Lower lobe of right lung (tissue), 2 donors: ENCODE measurements at regions not wholly inside any gene's neighbourhood (a gene's known extent, or its start where the extent isn't known, plus 50 kb on each side); places are given as distances from the start of the nearest gene placed in this dataset.

Experiments
- ATAC-seq, 2 donors: fragments of 200-7000 bp; cut with Tn5 transposase; one replicate each; pipeline ENCODE4 v1.9.1; 2020 to 2022; ENCODE audit warnings: mild to moderate bottlenecking in 2 of 2, moderate library complexity in 2 of 2
- DNase-seq: peaks from one replicate; pipeline ENCODE4 v3.0.0-alpha.2; 2020
- H3K27ac ChIP-seq: fragments of 200-600 bp; one replicate; pipeline ENCODE4 v1.8.0; 2022
- H3K27me3 ChIP-seq: fragments of 200-600 bp; one replicate; pipeline ENCODE4 v1.8.0; 2022; ENCODE audit warnings: low read depth
- H3K36me3 ChIP-seq: fragments of 200-600 bp; one replicate; pipeline ENCODE4 v1.8.0; 2022; ENCODE audit warnings: mild to moderate bottlenecking
- H3K4me1 ChIP-seq: fragments of 200-600 bp; one replicate; pipeline ENCODE4 v1.8.0; 2022
- H3K4me3 ChIP-seq: fragments of 200-600 bp; one replicate; pipeline ENCODE4 v1.8.0; 2022; ENCODE audit warnings: mild to moderate bottlenecking
- H3K9me3 ChIP-seq: fragments of 200-600 bp; one replicate; pipeline ENCODE4 v1.8.0; 2022
- intact Hi-C: fragments of 100-400 bp; cut with DNase I; formaldehyde crosslinking; loops from one replicate; pipeline ENCODE4 v1.11.0; 2022
- TF ChIP-seq, protein P1 (sequence below): fragments of 200-600 bp; IDR thresholded peaks from one replicate; pipeline ENCODE4 v1.8.0; 2022; ENCODE audit warnings: antibody characterized with exemption, mild to moderate bottlenecking
- donor health status: DM: no; HTN: yes; CAD: no; lungs with severe emphysema.

DNA sequence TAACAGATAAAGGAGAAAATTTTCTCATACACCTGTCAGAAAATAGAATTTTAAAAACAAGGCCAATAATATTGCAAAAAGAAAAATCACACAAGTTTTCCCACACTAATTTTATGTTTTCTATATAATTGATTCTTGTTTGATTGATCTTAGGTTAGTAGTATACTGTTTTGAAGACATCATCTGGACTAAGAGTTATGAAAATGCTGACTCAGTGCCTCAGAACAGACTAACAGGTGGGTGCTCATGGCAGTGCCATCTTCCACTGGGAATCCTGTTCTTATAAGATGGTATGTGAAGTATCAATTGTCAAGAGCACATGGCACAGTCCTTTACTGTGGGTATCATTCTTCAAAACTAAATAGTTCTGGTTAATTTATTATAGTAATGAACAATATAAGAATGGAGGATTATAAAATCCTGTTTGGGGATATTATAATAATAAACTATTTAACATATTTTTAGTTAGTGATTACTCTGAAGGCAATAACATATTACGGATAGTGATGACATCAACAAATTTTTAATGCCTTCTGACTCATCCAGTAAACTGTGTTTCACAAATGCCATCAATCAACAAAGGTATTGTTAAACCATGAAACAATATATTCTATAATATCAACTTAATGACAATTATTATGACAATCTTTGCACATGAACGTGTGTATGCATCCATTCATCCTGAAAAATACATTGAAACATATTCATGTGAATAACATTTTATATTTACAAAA, 384.6 kb upstream of the KHDRBS2 start:
- ATAC-seq (no peak), DNase-seq (no peak)
- Histone ChIP-seq H3K27me3 (no peaks in the 10 kb centered on the region), H3K4me3 (no peak overlapping the region), H3K9me3 (no peaks in the 10 kb centered on the region), H3K27ac (no peak overlapping the region), H3K36me3 (no peaks in the 10 kb centered on the region), H3K4me1 (no peaks in the 10 kb centered on the region)
- TF ChIP-seq, protein P1, sequence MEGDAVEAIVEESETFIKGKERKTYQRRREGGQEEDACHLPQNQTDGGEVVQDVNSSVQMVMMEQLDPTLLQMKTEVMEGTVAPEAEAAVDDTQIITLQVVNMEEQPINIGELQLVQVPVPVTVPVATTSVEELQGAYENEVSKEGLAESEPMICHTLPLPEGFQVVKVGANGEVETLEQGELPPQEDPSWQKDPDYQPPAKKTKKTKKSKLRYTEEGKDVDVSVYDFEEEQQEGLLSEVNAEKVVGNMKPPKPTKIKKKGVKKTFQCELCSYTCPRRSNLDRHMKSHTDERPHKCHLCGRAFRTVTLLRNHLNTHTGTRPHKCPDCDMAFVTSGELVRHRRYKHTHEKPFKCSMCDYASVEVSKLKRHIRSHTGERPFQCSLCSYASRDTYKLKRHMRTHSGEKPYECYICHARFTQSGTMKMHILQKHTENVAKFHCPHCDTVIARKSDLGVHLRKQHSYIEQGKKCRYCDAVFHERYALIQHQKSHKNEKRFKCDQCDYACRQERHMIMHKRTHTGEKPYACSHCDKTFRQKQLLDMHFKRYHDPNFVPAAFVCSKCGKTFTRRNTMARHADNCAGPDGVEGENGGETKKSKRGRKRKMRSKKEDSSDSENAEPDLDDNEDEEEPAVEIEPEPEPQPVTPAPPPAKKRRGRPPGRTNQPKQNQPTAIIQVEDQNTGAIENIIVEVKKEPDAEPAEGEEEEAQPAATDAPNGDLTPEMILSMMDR = no peak
- intact Hi-C loops = no loop called here

DNA sequence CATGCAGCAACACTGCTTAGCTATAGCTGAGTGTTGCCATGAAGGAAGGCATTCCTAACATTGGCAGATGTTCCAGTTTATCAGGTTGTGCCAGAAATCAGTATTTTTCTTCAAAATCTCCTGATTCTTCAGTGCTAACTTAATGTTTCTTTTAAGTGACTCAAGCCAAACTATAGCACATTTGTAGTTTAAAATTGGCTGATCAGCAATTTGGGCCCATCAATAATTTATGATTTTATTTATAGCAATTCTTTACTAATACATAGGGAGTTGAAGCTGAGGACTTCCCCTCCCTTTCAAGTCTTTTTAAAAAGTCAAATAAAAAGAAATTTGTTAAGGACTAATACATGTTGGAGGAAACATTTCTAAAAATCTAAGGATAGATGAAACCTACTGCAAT, 383.8 kb upstream of the KHDRBS2 start:
- no peak overlapping the region for H3K27ac ChIP-seq
- DNase-seq = no peak
- intact Hi-C loops = no loop called here
- H3K36me3 ChIP-seq = no peaks in the 10 kb centered on the region
- H3K4me1 ChIP-seq = no peaks in the 10 kb centered on the region
- no peaks in the 10 kb centered on the region for H3K27me3 ChIP-seq
- no peaks in the 10 kb centered on the region for H3K9me3 ChIP-seq
- TF ChIP-seq, protein P1 = no peak
- no peak overlapping the region for H3K4me3 ChIP-seq
- ATAC-seq = no peak

DNA sequence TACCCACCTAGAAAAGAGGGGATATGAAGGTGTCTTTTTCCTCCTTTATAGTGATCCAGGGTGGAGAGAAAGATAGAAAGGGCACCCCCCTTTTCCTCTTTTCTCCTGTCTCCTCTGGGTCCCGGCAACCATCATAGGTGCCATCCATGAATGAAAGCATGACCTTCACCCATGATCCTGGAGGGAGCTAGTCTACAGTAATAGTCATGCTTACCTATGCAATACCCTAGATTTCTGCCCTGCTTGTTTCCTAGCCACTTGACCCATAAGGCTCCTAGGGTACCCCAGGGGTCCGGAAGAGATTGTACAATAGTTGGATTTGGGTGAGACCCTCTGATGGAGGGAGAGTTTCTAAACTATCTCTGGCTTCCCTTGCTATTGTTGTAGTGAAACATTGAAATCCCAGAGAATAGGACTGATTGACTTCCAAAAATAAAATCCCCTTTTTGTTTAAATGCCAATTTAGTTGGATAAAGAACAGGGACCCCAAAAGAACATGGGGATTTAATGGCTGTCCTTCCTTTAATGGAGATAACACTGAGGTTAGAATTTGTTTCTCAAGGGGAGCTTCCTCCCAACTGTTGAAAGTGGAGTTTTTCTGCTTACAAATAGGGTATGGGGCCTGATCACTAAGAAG, 366.8 kb upstream of the KHDRBS2 start:
- ATAC-seq (no peak), DNase-seq (no peak)
- TF ChIP-seq, protein P1 = no peak
- intact Hi-C loops = no loop called here
- Histone ChIP-seq H3K9me3 (peaks cover 47% of the 10 kb centered on the region), H3K4me1 (no peaks in the 10 kb centered on the region), H3K4me3 (no peak overlapping the region), H3K36me3 (no peaks in the 10 kb centered on the region), H3K27ac (no peak overlapping the region), H3K27me3 (no peaks in the 10 kb centered on the region)

DNA sequence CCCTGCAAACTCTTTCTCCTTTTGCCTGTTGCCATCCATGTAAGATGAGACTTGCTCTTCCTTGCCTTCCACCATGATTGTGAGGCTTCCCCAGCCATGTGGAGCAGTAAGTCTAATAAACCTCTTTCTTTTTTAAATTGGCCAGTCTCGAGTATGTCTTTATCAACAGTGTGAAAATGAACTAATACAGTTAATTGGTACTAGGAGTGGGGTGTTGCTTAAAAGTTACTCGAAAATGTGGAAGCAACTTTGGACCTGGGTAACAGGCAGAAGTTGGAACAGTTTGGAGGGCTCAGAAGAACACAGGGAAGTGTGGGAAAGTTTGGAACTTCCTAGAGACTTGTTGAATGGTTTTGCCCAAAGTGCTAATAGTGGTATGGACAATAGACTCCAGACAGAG, 359.2 kb upstream of the KHDRBS2 start:
- peaks cover 17% of the 10 kb centered on the region for H3K9me3 ChIP-seq
- DNase-seq = no peak
- no peaks in the 10 kb centered on the region for H3K27me3 ChIP-seq
- TF ChIP-seq, protein P1 = no peak
- intact Hi-C loops = no loop called here
- no peak for ATAC-seq
- no peaks in the 10 kb centered on the region for H3K36me3 ChIP-seq
- no peak overlapping the region for H3K27ac ChIP-seq
- no peak overlapping the region for H3K4me3 ChIP-seq
- no peaks in the 10 kb centered on the region for H3K4me1 ChIP-seq

DNA sequence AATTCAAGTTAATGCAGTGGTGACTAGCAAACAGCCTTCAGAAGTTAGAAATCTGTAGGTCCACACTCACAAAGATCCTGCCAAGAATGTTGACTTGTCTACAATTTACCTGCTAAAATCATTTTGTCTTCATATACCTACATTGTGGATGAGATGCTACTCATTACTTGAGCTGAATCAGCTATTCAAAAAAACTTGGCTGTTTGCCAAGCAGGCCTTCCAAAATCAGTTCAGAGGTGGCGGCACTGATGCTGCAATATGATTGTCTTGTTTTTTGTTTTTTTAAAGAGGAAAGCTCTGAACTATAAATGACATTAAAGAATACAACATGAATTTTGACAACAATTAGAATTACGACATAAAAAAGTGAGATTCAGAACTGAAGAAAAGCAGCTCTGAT, 354.7 kb upstream of the KHDRBS2 start:
- DNase-seq = no peak
- ATAC-seq = no peak

More for the DNA sequence above, 354.7 kb upstream of the KHDRBS2 start:
- Histone ChIP-seq H3K4me1 (no peaks in the 10 kb centered on the region), H3K9me3 (peaks cover 9% of the 10 kb centered on the region), H3K4me3 (no peak overlapping the region), H3K27me3 (no peaks in the 10 kb centered on the region), H3K27ac (no peak overlapping the region), H3K36me3 (no peaks in the 10 kb centered on the region)
- intact Hi-C loops = no loop called here
- TF ChIP-seq, protein P1 = no peak
